ENCODE measurements at regions not wholly inside any gene's neighbourhood (a gene's known extent, or its start where the extent isn't known, plus 50 kb on each side); places are given as distances from the start of the nearest gene placed in this dataset.

- Histone ChIP-seq H3K9me2 (replicated peaks; ENCODE audit: low read depth, low read length) (no peaks in the 10 kb centered on the region), H2AFZ (ENCODE audit: low read length) (no peak overlapping the region), H3K27me3 (ENCODE audit: insufficient read depth, low read length, poor library complexity, severe bottlenecking) (no peaks in the 10 kb centered on the region), H4K20me1 (ENCODE audit: insufficient read depth, low read length, poor library complexity, severe bottlenecking) (no peaks in the 10 kb centered on the region), H3F3A (ENCODE audit: low read depth) (no peaks in the 10 kb centered on the region), H3K9ac (ENCODE audit: low read depth, low read length, poor library complexity, severe bottlenecking) (no peak overlapping the region), H3K4me3 (ENCODE audit: low read length, poor library complexity, severe bottlenecking) (no peak overlapping the region), H3K4me2 (ENCODE audit: low read depth, low read length, poor library complexity, severe bottlenecking) (no peak overlapping the region), H3K79me2 (ENCODE audit: insufficient read depth, low read length) (no peaks in the 10 kb centered on the region), H3K4me1 (ENCODE audit: insufficient read depth, low read length, poor library complexity, severe bottlenecking) (no peaks in the 10 kb centered on the region), H3K36me3 (ENCODE audit: insufficient read depth, low read length) (no peaks in the 10 kb centered on the region), H3K9me3 (ENCODE audit: insufficient read depth, low read depth, low read length) (no peaks in the 10 kb centered on the region)
- no peak for TF ChIP-seq EZH2phosphoT487 (IDR thresholded peaks at IDR 0.05; ENCODE audit: borderline replicate concordance)
- no peak for TF ChIP-seq CTCF (conservative IDR thresholded peaks at IDR 0.05; ENCODE audit: low read length)
Observed at GRCh38 chr4:19936476-19936875, 315.2 kb upstream of the SLIT2 start.

GRCh38 chr4:19930742-19931141 lies 321.0 kb upstream of the SLIT2 start:
- H3K9me3 ChIP-seq (ENCODE audit: insufficient read depth, low read depth, low read length) = no peaks in the 10 kb centered on the region
- no peak overlapping the region for H3K4me2 ChIP-seq (ENCODE audit: low read depth, low read length, poor library complexity, severe bottlenecking)
- H2AFZ ChIP-seq (ENCODE audit: low read length) = no peak overlapping the region
- no peak overlapping the region for H3K9ac ChIP-seq (ENCODE audit: low read depth, low read length, poor library complexity, severe bottlenecking)
- no peaks in the 10 kb centered on the region for H3F3A ChIP-seq (ENCODE audit: low read depth)
- TF ChIP-seq CTCF (conservative IDR thresholded peaks at IDR 0.05; ENCODE audit: low read length) = no peak
- TF ChIP-seq EZH2phosphoT487 (IDR thresholded peaks at IDR 0.05; ENCODE audit: borderline replicate concordance) = no peak
- H3K4me3 ChIP-seq (ENCODE audit: low read length, poor library complexity, severe bottlenecking) = no peak overlapping the region
- no peaks in the 10 kb centered on the region for H3K27me3 ChIP-seq (ENCODE audit: insufficient read depth, low read length, poor library complexity, severe bottlenecking)
- H3K4me1 ChIP-seq (ENCODE audit: insufficient read depth, low read length, poor library complexity, severe bottlenecking) = no peaks in the 10 kb centered on the region
- no peaks in the 10 kb centered on the region for H4K20me1 ChIP-seq (ENCODE audit: insufficient read depth, low read length, poor library complexity, severe bottlenecking)
- H3K9me2 ChIP-seq (replicated peaks; ENCODE audit: low read depth, low read length) = no peaks in the 10 kb centered on the region
- H3K36me3 ChIP-seq (ENCODE audit: insufficient read depth, low read length) = no peaks in the 10 kb centered on the region
- H3K79me2 ChIP-seq (ENCODE audit: insufficient read depth, low read length) = no peaks in the 10 kb centered on the region

GRCh38 chr4:19927381-19927780 lies 324.3 kb upstream of the SLIT2 start:
- no peak overlapping the region for H2AFZ ChIP-seq (ENCODE audit: low read length)
- no peaks in the 10 kb centered on the region for H3K9me3 ChIP-seq (ENCODE audit: insufficient read depth, low read depth, low read length)
- H3K4me2 ChIP-seq (ENCODE audit: low read depth, low read length, poor library complexity, severe bottlenecking) = no peak overlapping the region
- no peaks in the 10 kb centered on the region for H3K36me3 ChIP-seq (ENCODE audit: insufficient read depth, low read length)
- no peaks in the 10 kb centered on the region for H3K9me2 ChIP-seq (replicated peaks; ENCODE audit: low read depth, low read length)
- H4K20me1 ChIP-seq (ENCODE audit: insufficient read depth, low read length, poor library complexity, severe bottlenecking) = no peaks in the 10 kb centered on the region
- H3F3A ChIP-seq (ENCODE audit: low read depth) = no peaks in the 10 kb centered on the region
- no peaks in the 10 kb centered on the region for H3K79me2 ChIP-seq (ENCODE audit: insufficient read depth, low read length)
- no peaks in the 10 kb centered on the region for H3K27me3 ChIP-seq (ENCODE audit: insufficient read depth, low read length, poor library complexity, severe bottlenecking)
- TF ChIP-seq CTCF (conservative IDR thresholded peaks at IDR 0.05; ENCODE audit: low read length) (no peak), EZH2phosphoT487 (IDR thresholded peaks at IDR 0.05; ENCODE audit: borderline replicate concordance) (no peak)
- no peaks in the 10 kb centered on the region for H3K4me1 ChIP-seq (ENCODE audit: insufficient read depth, low read length, poor library complexity, severe bottlenecking)
- H3K9ac ChIP-seq (ENCODE audit: low read depth, low read length, poor library complexity, severe bottlenecking) = no peak overlapping the region
- H3K4me3 ChIP-seq (ENCODE audit: low read length, poor library complexity, severe bottlenecking) = no peak overlapping the region

Measured in Loucy (cell line).